ENCODE measurements at regions not wholly inside any gene's neighbourhood (a gene's known extent, or its start where the extent isn't known, plus 50 kb on each side); places are given as distances from the start of the nearest gene placed in this dataset.

- Histone ChIP-seq H3K27me3 (ENCODE audit: insufficient read depth) (no peaks in the 10 kb centered on the region), H3K4me2 (no peak overlapping the region), H3K4me1 (ENCODE audit: insufficient read depth) (no peaks in the 10 kb centered on the region), H3K79me2 (replicated peaks; ENCODE audit: insufficient read depth) (no peaks in the 10 kb centered on the region; the same call in 1 of the 2 replicates), H2AFZ (no peak overlapping the region), H3K36me3 (ENCODE audit: insufficient read depth) (peaks cover 4% of the 10 kb centered on the region; the same call in 1 of the 2 replicates), H4K20me1 (replicated peaks; ENCODE audit: insufficient read depth) (0 out of 2 replicates have a peak, but pooled peaks cover 3% of the 10 kb centered on the region), H3K9me2 (ENCODE audit: insufficient read depth) (no peaks in the 10 kb centered on the region), H3K4me3 (no peak overlapping the region), H3K27ac (ENCODE audit: low read depth) (no peak overlapping the region), H3F3A (replicated peaks; ENCODE audit: low read depth) (no peaks in the 10 kb centered on the region)
- H3K4me3 Mint-ChIP-seq, result no peak overlapping the region; the same call in 2 of the 3 replicates
- H3K4me1 Mint-ChIP-seq, result peaks cover under 1% of the 10 kb centered on the region
- no peak for ATAC-seq
- DNase-seq (ENCODE audit: low spot score), result no peak
- TF ChIP-seq NANOG (IDR thresholded peaks at IDR 0.05; ENCODE audit: borderline replicate concordance) (no peak), EZH2phosphoT487 (IDR thresholded peaks at IDR 0.05; ENCODE audit: unreplicated experiment) (no peak), POLR2AphosphoS5 (IDR thresholded peaks at IDR 0.05; ENCODE audit: low read depth) (no peak), ZNF114 (CRISPR knock-in tag; IDR thresholded peaks at IDR 0.05) (no peak), JUNB (IDR thresholded peaks at IDR 0.05; ENCODE audit: unreplicated experiment) (no peak), CREB1 (CRISPR knock-in tag; IDR thresholded peaks at IDR 0.05; ENCODE audit: low read depth) (no peak), STAT1 (IDR thresholded peaks at IDR 0.05; ENCODE audit: unreplicated experiment) (no peak), ZNF331 (CRISPR knock-in tag; IDR thresholded peaks at IDR 0.05; ENCODE audit: low read depth) (no peak), EZH2 (IDR thresholded peaks at IDR 0.05; ENCODE audit: low read depth, unreplicated experiment) (no peak), REST (IDR thresholded peaks at IDR 0.05; ENCODE audit: unreplicated experiment) (no peak)
- TF ChIP-seq, protein P1, sequence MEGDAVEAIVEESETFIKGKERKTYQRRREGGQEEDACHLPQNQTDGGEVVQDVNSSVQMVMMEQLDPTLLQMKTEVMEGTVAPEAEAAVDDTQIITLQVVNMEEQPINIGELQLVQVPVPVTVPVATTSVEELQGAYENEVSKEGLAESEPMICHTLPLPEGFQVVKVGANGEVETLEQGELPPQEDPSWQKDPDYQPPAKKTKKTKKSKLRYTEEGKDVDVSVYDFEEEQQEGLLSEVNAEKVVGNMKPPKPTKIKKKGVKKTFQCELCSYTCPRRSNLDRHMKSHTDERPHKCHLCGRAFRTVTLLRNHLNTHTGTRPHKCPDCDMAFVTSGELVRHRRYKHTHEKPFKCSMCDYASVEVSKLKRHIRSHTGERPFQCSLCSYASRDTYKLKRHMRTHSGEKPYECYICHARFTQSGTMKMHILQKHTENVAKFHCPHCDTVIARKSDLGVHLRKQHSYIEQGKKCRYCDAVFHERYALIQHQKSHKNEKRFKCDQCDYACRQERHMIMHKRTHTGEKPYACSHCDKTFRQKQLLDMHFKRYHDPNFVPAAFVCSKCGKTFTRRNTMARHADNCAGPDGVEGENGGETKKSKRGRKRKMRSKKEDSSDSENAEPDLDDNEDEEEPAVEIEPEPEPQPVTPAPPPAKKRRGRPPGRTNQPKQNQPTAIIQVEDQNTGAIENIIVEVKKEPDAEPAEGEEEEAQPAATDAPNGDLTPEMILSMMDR (conservative IDR thresholded peaks at IDR 0.05; ENCODE audit: low read depth in 2 of 2), result no peak
- TF ChIP-seq, protein P2, sequence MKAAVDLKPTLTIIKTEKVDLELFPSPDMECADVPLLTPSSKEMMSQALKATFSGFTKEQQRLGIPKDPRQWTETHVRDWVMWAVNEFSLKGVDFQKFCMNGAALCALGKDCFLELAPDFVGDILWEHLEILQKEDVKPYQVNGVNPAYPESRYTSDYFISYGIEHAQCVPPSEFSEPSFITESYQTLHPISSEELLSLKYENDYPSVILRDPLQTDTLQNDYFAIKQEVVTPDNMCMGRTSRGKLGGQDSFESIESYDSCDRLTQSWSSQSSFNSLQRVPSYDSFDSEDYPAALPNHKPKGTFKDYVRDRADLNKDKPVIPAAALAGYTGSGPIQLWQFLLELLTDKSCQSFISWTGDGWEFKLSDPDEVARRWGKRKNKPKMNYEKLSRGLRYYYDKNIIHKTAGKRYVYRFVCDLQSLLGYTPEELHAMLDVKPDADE (IDR thresholded peaks at IDR 0.05), result no peak
- TF ChIP-seq, protein P3, sequence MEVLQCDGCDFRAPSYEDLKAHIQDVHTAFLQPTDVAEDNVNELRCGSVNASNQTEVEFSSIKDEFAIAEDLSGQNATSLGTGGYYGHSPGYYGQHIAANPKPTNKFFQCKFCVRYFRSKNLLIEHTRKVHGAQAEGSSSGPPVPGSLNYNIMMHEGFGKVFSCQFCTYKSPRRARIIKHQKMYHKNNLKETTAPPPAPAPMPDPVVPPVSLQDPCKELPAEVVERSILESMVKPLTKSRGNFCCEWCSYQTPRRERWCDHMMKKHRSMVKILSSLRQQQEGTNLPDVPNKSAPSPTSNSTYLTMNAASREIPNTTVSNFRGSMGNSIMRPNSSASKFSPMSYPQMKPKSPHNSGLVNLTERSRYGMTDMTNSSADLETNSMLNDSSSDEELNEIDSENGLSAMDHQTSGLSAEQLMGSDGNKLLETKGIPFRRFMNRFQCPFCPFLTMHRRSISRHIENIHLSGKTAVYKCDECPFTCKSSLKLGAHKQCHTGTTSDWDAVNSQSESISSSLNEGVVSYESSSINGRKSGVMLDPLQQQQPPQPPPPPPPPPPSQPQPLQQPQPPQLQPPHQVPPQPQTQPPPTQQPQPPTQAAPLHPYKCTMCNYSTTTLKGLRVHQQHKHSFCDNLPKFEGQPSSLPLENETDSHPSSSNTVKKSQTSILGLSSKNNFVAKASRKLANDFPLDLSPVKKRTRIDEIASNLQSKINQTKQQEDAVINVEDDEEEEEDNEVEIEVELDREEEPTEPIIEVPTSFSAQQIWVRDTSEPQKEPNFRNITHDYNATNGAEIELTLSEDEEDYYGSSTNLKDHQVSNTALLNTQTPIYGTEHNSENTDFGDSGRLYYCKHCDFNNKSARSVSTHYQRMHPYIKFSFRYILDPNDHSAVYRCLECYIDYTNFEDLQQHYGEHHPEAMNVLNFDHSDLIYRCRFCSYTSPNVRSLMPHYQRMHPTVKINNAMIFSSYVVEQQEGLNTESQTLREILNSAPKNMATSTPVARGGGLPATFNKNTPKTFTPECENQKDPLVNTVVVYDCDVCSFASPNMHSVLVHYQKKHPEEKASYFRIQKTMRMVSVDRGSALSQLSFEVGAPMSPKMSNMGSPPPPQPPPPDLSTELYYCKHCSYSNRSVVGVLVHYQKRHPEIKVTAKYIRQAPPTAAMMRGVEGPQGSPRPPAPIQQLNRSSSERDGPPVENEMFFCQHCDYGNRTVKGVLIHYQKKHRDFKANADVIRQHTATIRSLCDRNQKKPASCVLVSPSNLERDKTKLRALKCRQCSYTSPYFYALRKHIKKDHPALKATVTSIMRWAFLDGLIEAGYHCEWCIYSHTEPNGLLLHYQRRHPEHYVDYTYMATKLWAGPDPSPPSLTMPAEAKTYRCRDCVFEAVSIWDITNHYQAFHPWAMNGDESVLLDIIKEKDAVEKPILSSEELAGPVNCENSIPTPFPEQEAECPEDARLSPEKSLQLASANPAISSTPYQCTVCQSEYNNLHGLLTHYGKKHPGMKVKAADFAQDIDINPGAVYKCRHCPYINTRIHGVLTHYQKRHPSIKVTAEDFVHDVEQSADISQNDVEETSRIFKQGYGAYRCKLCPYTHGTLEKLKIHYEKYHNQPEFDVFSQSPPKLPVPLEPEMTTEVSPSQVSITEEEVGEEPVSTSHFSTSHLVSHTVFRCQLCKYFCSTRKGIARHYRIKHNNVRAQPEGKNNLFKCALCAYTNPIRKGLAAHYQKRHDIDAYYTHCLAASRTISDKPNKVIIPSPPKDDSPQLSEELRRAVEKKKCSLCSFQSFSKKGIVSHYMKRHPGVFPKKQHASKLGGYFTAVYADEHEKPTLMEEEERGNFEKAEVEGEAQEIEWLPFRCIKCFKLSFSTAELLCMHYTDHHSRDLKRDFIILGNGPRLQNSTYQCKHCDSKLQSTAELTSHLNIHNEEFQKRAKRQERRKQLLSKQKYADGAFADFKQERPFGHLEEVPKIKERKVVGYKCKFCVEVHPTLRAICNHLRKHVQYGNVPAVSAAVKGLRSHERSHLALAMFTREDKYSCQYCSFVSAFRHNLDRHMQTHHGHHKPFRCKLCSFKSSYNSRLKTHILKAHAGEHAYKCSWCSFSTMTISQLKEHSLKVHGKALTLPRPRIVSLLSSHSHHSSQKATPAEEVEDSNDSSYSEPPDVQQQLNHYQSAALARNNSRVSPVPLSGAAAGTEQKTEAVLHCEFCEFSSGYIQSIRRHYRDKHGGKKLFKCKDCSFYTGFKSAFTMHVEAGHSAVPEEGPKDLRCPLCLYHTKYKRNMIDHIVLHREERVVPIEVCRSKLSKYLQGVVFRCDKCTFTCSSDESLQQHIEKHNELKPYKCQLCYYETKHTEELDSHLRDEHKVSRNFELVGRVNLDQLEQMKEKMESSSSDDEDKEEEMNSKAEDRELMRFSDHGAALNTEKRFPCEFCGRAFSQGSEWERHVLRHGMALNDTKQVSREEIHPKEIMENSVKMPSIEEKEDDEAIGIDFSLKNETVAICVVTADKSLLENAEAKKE (CRISPR knock-in tag; IDR thresholded peaks at IDR 0.05), result no peak
- H3K9me3 Mint-ChIP-seq, result no peaks in the 10 kb centered on the region
- peaks cover 5% of the 10 kb centered on the region for H3K27me3 Mint-ChIP-seq (ENCODE audit: insufficient read depth, low read depth, poor library complexity)
- peak overlapping the region; percentile 86 for H3K27ac Mint-ChIP-seq
- H3K36me3 Mint-ChIP-seq (ENCODE audit: low read depth), result peaks cover 3% of the 10 kb centered on the region; the same call in 1 of the 3 replicates
These were observed 78.1 kb downstream of the HFE start for GRCh38 chr6:26165261-26165790.
